HG03432 (cell line): ENCODE measurements at regions not wholly inside any gene's neighbourhood (a gene's known extent, or its start where the extent isn't known, plus 50 kb on each side); places are given as distances from the start of the nearest gene placed in this dataset.
"Not testable (repeated sequence)": the region's sequence is repeated elsewhere in the genome, so short reads cannot be mapped to it uniquely, and the experiment has no call there.

Source experiments
- ATAC-seq: cut with Tn5 transposase; IDR thresholded peaks from one replicate; pipeline ENCODE4 v1.9.1; 2021; ENCODE audit warnings: mild to moderate bottlenecking, moderate library complexity; ENCODE audit not compliant: unreplicated experiment

GRCh38 chr2:51859260-51859659, 827.3 kb upstream of the NRXN1 start:
- ATAC-seq, result no peak

GRCh38 chr2:51855683-51856082, 823.8 kb upstream of the NRXN1 start:
- no peak for ATAC-seq

- ATAC-seq, result no peak
These were observed 814.9 kb upstream of the NRXN1 start for GRCh38 chr2:51846796-51847195.

- no peak for ATAC-seq
These were observed 814.1 kb upstream of the NRXN1 start for GRCh38 chr2:51846018-51846417.

GRCh38 chr2:51844596-51844995, 812.7 kb upstream of the NRXN1 start:
- ATAC-seq, result no peak

- ATAC-seq, result no peak
These were observed 797.5 kb upstream of the NRXN1 start for GRCh38 chr2:51829477-51829876.

GRCh38 chr2:51825823-51826222, 793.9 kb upstream of the NRXN1 start:
- no peak for ATAC-seq

GRCh38 chr2:51813247-51813646, 781.3 kb upstream of the NRXN1 start:
- no peak for ATAC-seq

GRCh38 chr2:51812138-51812866, 780.4 kb upstream of the NRXN1 start:
- no peak for ATAC-seq

- no peak for ATAC-seq
These were observed 778.3 kb upstream of the NRXN1 start for GRCh38 chr2:51810197-51810596.

- ATAC-seq, result no peak
These were observed 775.3 kb upstream of the NRXN1 start for GRCh38 chr2:51807229-51807628.

- ATAC-seq, result peak; percentile 69
These were observed 763.4 kb upstream of the NRXN1 start for GRCh38 chr2:51795248-51795888.

GRCh38 chr2:51791496-51791895, 759.6 kb upstream of the NRXN1 start:
- ATAC-seq, result no peak

- no peak for ATAC-seq
These were observed 758.9 kb upstream of the NRXN1 start for GRCh38 chr2:51790854-51791253.

- ATAC-seq, result no peak
These were observed 758.0 kb upstream of the NRXN1 start for GRCh38 chr2:51789918-51790317.

GRCh38 chr2:51782921-51783765, 751.2 kb upstream of the NRXN1 start:
- ATAC-seq, result no peak

GRCh38 chr2:51781691-51782090, 749.8 kb upstream of the NRXN1 start:
- no peak for ATAC-seq

GRCh38 chr2:51780353-51780752, 748.4 kb upstream of the NRXN1 start:
- no peak for ATAC-seq

- not testable (repeated sequence) for ATAC-seq
These were observed 747.8 kb upstream of the NRXN1 start for GRCh38 chr2:51779723-51780122.

- no peak for ATAC-seq
These were observed 746.9 kb upstream of the NRXN1 start for GRCh38 chr2:51778806-51779205.

- ATAC-seq, result not testable (repeated sequence)
These were observed 742.7 kb upstream of the NRXN1 start for GRCh38 chr2:51774606-51775005.

- no peak for ATAC-seq
These were observed 728.5 kb upstream of the NRXN1 start for GRCh38 chr2:51760441-51760840.
